Frontal cortex (tissue), 3 donors: ENCODE measurements at regions not wholly inside any gene's neighbourhood (a gene's known extent, or its start where the extent isn't known, plus 50 kb on each side); places are given as distances from the start of the nearest gene placed in this dataset.
"Not testable (repeated sequence)": the region's sequence is repeated elsewhere in the genome, so short reads cannot be mapped to it uniquely, and the experiment has no call there.

Experiments used
- DNase-seq, 2 donors: peaks; one replicate each; pipeline ENCODE4 v3.0.0; 2012; ENCODE audit warnings: low spot score in 2 of 2
- FAIRE-seq: peaks from 2 replicates; lab custom pipeline; 2012; peaks lifted over from hg19 to GRCh38; lab: Jason Lieb, UNC
- donor health status: control.
- donor health status: control.
- donor health status: control.

- FAIRE-seq (no peak), DNase-seq (no peak)
Measured at GRCh38 chrX:129006491-129006890, 516.8 kb downstream of the SMARCA1 start.

DNA sequence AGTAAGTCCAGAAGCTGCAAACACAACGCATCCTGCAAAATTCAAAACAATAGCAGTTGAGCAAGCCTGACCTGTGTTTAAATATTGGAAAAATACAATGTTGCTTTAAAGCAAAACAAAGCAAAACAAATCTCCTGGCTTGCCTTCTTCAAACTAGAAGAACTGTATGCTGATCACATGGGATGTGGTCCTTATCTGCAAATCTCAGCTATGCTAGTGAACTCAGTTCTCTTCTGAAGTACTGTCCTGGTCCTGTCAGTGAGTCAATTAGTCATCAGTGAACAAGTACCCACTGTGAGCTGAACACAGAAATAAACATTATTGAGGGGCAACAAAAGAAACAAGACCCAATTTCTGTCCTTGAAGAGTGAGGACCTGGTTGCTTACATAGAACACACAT lies 522.5 kb downstream of the SMARCA1 start:
- no peak for FAIRE-seq
- DNase-seq = no peak

GRCh38 chrX:129000018-129000417 lies 523.3 kb downstream of the SMARCA1 start:
- no peak for FAIRE-seq
- no peak for DNase-seq

- no peak for DNase-seq
Measured at GRCh38 chrX:128992107-128992971, 531.0 kb downstream of the SMARCA1 start.

DNA sequence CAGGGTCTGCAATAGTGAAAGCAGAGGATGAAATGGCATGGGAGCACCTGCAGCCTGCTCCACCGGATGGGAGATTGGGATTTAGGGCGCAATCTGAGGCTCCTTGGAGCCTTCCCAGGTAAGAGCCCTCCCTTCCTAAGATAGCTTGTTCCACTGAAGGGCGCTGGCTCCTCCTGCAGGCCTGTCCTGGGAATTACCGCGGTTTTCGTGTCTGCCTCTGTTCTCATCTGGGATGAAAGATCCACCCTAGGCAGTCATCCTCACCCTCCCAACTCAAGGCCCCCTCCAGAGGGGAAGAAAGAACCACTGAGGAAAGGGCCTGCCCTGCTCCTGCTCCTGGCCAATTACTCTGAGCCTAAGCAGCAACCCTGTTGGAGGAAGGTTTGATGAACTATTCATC lies 547.5 kb downstream of the SMARCA1 start:
- DNase-seq (peak in 1 of 2 donors; percentile 1), FAIRE-seq (no peak)

More at GRCh38 chrX:128992107-128992971, 531.0 kb downstream of the SMARCA1 start:
- FAIRE-seq = no peak

DNA sequence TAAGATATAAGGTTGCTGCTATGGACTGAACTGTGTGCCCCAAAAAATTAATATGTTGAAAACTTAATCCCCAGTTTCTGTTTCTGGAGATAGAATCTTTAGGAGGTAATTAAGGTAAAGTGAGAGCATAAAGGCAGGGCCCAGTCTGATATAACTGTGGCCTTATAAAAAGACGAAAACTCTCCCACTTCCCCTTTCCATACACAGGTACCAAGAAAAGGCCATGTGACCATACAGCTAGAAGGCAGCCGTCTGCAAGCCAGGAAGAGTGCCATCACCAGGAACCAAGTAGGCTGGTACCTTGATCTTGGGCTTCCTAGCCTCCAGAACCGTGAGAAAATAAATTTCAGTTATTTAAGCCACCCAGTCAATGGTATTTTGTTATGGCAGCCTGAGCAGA lies 550.3 kb downstream of the SMARCA1 start:
- no peak for DNase-seq
- FAIRE-seq = no peak

DNA sequence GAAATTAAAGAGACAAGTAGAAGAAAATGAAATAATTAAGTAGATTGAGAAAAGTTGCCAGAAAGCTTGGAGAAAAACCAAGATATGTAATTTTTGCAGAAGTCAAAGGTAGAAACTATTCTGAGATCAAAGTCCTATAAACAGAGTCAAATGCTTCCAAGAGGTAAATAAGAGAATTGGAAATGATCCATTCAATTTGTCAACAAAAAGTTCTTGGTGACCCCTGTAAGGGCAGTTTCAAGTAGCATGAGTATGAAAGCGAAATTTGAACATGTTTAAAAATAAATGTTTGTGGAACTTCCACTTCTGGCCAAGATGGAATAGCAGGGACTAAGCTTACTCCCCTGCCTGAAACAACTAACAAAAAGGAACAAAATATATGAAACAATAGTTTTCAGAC lies 562.0 kb downstream of the SMARCA1 start:
- DNase-seq = no peak
- no peak for FAIRE-seq

GRCh38 chrX:128954697-128955096 lies 568.6 kb downstream of the SMARCA1 start:
- not testable (repeated sequence) for DNase-seq, FAIRE-seq

DNA sequence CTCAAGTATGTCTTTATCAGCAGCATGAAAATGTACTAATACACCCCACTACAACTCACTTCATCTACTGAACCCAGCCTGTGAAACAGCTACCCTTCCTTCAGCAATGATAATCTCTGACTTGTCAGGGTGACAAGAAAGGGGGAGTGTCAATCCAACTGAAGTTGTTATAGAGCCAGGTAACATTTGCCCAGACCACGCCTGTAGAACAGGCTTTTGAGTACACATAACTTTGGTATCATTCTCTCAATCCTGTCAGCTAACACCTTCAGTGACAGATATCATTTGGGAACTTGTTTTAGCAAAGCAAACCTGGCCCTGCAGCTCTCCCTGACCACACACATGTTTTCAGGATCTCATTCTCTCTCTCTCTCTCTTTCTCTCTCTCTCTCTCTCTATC lies 592.2 kb downstream of the SMARCA1 start:
- DNase-seq (no peak), FAIRE-seq (no peak)

DNA sequence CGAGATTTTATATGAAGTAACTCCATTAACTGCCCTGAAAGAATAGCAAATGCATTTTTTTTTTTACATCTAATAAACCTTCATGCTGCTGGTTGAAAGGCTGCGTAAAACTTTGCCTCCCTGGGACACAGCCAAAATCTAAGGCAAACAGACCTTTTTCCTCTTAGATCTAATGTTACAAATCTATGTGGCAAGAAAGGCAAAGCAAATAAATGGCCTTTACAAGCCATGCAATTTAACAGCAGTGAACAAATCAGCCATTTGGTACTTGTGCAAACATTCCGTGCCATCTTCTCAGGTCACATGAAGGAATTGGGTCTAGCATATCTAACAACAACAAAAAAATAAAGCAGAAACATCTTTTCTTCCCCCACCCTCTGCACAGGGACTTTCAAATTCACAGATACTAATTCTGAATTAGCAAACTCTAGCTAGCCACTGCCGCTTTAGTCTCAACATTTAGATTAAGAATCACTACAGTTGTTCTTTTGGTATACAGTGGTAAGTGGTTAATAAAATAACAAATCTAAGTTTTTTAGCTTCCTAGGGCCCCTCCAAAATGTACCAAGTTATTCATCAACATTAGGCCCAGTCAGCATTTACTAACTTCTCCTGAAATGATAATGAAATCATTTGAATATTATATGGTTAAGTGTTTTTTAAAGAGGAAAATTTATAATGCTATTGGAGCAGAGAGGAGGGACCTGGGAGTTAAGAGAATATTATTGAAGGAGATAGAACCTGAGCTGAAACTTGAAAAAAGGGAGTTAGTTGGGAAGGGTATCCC lies 593.8 kb downstream of the SMARCA1 start:
- no peak for FAIRE-seq
- DNase-seq = no peak

GRCh38 chrX:128928636-128929035 lies 594.7 kb downstream of the SMARCA1 start:
- FAIRE-seq = no peak
- no peak for DNase-seq

DNA sequence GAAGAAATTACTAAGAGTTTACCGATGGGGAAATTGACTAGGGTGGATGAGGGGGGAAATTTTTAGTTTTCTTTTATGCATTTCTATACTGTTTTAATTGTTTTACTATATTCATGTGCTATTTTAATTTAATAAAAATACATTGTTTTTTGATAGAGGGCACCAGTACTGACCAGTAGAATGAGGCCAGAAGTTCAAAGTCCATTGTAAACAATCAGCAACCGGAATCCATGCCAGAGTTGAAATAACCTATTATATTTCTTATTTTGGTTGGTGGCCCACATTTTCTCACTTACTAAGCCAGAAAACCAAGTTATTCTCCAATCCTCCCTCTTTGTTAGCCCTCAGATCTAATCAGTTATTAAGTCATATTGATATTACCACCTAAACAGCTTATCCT lies 595.9 kb downstream of the SMARCA1 start:
- FAIRE-seq = no peak
- DNase-seq = no peak

GRCh38 chrX:128906753-128907152 lies 616.5 kb downstream of the SMARCA1 start:
- FAIRE-seq (no peak), DNase-seq (no peak)

DNA sequence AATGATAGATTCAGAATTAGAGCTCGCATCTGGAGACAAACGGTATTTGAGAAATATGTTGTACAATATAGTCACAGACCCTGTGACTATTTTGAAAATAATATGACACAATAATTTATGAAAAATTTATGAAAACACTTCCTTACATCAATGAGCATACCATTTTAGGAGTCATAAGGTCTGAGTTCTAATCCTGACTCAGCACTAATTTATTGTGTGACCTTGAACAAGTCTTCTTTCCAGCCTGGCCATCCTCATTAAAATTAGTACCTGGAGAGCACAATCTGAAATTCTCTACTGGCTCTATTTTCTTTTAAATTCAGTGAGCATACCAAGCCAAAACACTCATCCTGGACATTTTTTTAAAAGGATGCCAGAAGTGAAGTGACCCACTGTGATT lies 622.3 kb downstream of the SMARCA1 start:
- no peak for DNase-seq
- FAIRE-seq = no peak

DNA sequence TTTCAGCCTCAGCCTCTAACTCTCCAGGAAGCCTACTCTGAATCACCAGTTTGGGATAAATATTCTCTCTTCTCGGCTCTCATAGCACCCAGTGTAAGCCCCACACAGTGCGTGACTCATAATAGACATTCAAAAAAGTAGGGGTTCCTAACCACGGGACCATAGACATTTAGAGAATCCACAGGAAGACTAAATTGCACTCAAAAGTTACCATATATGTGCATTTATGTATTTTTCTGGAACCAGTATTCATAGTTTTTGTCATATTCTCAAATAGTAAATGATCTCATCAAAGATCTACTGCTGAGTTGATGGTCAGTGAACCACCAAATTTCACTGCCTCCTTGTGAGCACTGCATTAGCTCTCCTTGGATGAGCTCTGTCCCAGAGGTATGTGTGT lies 625.7 kb downstream of the SMARCA1 start:
- DNase-seq (no peak), FAIRE-seq (no peak)

- DNase-seq (no peak), FAIRE-seq (no peak)
Measured at GRCh38 chrX:128891554-128891953, 631.7 kb downstream of the SMARCA1 start.

GRCh38 chrX:128884430-128884829 lies 638.9 kb downstream of the SMARCA1 start:
- FAIRE-seq (no peak), DNase-seq (no peak)

DNA sequence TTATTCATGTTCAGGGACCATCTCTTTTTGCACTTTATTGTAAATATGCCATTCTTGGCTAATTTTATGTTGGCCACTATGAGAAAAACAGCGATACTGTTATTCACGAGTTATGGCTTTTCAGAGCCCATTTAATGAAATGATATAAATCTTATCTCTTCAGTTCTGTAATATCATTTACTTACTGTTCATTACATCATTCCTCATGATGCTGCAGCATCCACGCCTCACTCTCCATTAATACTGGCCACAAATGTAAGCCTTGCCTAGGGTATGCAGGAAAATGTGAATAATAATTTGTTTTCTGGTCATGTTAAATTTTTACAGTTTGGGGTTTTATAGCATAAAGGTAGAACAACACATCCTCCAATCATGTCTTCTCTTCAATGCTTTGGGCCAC lies 639.6 kb downstream of the SMARCA1 start:
- DNase-seq (no peak), FAIRE-seq (no peak)

- FAIRE-seq = no peak
Measured at GRCh38 chrX:128870361-128870760, 652.9 kb downstream of the SMARCA1 start.

GRCh38 chrX:128862557-128862956 lies 660.7 kb downstream of the SMARCA1 start:
- FAIRE-seq (no peak), DNase-seq (no peak)

More at GRCh38 chrX:128870361-128870760, 652.9 kb downstream of the SMARCA1 start:
- DNase-seq = no peak

DNA sequence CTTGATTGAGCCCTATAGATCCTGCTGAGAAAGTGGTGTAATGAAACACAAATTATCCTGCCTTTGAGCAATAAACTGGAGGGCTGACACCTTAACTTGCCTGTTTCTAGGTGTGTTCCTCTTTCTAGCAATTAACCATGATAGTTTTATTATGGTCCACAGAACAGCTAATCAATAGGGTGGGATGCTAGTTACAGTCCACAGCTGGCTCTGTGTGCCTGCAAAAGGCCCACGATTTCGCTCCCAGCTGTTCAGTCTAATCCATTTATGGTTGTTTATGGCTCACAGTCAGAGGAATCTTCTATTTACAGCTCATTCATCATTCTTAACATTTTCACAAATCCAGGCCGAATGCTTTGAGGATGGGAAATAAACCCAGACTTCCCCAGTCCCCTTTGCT lies 674.9 kb downstream of the SMARCA1 start:
- FAIRE-seq = no peak
- DNase-seq = no peak
